ENCODE measurements at regions not wholly inside any gene's neighbourhood (a gene's known extent, or its start where the extent isn't known, plus 50 kb on each side); places are given as distances from the start of the nearest gene placed in this dataset.

GRCh38 chr5:74919487-74919886 lies 53.3 kb upstream of the FAM169A start (continued):
- TF ChIP-seq REST (IDR thresholded peaks at IDR 0.05; ENCODE audit: borderline replicate concordance) (peak; percentile 28; the same call in 1 of the 2 replicates), REST (CRISPR knock-in tag; IDR thresholded peaks at IDR 0.05; ENCODE audit: low read depth) (no peak), FOXA3 (CRISPR knock-in tag; conservative IDR thresholded peaks at IDR 0.05 in 1 of 2, IDR thresholded peaks at IDR 0.05 in 1 of 2) (no peak), CTCF (IDR thresholded peaks at IDR 0.05 in 2 of 3, conservative IDR thresholded peaks at IDR 0.05 in 1 of 3; ENCODE audit: insufficient read depth in 2 of 3, low read depth in 1 of 3, low read length in 3 of 3) (peak; percentile 39 to 72 (median 65); a peak in 5 of 6 replicates), RAD21 (CRISPR knock-in tag; conservative IDR thresholded peaks at IDR 0.05 in 1 of 2, IDR thresholded peaks at IDR 0.05 in 1 of 2) (peak; percentile 45 to 62; a peak in 3 of 4 replicates)

Data from K562 (cell line).